HG03097 (cell line): ENCODE measurements at regions not wholly inside any gene's neighbourhood (a gene's known extent, or its start where the extent isn't known, plus 50 kb on each side); places are given as distances from the start of the nearest gene placed in this dataset.
"Not testable (repeated sequence)": the region's sequence is repeated elsewhere in the genome, so short reads cannot be mapped to it uniquely, and the experiment has no call there.

Experiments
- ATAC-seq: cut with Tn5 transposase; IDR thresholded peaks from one replicate; pipeline ENCODE4 v1.9.1; 2021; ENCODE audit not compliant: unreplicated experiment, low FRiP score

DNA sequence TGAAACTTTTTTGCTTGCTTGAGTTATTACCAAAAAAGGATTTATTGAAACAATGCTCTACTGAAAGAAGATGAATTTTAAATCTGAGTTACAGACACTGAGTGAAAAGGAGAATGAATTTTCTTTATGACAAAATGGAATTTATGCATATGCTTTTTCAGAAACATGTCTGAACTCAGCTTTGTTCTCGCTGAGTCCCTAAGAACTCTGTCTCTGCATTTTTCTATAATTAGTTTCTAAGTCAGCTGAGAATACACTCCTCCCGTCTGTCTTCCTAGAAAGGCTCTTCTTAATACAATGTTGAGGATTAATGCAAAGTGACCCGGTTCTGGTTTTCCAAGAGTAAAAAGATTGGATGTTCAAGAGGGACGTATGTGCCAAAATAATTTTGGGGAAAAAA is 463.5 kb downstream of the NKX6-1 start:
- ATAC-seq, result no peak

DNA sequence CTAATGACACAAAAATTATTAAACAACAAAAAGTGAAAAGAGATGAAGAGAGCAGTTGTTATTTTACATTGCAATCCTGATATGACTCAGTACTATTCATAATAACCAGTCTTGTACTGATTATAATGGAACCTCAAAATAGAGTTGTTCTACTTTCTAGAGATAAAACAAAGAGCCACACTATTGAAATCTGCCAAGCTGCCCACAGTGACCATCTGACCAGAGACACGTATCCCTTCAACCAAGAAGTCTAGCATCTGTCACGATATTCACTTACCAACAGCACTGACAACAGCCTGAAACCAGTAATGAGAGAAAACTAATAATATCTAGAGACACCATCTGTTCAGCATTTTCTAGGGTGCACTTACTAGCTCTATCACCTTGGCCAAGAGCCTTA is 466.7 kb downstream of the NKX6-1 start:
- peak; percentile 67 for ATAC-seq

DNA sequence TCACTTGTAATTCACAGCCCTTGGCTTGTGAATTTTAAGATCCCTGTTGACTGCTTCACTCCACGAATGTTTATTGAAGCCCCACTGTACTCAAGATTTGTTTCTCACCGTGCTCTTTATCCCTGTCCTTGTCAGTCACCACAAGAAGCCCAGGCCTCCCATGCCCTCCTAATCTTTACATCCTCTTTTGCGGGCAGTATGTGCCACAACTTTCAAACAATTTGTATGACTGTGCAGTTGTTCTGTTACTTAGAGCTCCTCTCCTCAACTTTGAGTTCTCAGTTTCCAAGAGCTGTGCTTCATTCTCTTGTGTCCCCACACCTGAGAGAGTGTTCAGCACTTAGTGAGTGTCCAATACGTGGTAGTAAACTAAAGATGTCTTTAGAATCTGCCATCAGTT is 467.7 kb downstream of the NKX6-1 start:
- ATAC-seq, result no peak

DNA sequence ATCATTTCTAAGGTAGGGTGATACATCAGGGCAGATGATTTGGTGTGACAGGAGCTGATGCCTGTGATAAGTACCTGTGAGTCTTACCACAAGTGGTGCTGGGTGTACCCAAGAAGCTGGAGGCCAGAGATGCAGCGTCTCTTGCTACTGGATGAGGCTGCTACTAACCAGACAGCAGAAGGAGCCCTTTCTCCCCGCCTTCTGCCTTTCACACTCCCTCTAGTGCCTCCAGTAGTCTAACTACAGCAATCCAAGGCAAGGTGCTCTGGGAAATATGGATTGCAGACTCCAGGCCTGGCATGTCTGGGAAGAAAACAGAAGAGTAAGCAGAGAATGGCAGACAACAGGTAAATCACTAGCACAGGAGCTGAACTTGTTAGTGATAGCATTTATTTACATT is 470.8 kb downstream of the NKX6-1 start:
- no peak for ATAC-seq

DNA sequence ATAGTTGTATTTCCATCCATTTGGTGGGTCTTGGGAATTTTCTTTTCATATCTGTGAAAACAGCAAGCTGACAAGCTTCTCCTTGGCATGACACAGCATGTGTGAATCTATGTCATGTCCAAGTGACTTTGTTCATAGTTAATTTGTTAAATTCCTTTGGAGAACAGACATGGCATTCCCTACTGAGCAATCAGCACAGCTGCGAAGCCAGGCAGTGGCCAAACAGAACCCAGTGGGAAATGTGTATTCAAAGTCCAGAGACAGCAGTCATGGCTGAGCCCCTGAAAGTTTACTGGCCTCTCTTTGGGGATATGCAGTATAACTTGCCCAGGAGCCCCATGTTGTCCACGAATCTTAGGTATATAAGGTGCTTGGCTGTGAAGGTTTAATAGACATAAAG is 474.7 kb downstream of the NKX6-1 start:
- ATAC-seq, result no peak

DNA sequence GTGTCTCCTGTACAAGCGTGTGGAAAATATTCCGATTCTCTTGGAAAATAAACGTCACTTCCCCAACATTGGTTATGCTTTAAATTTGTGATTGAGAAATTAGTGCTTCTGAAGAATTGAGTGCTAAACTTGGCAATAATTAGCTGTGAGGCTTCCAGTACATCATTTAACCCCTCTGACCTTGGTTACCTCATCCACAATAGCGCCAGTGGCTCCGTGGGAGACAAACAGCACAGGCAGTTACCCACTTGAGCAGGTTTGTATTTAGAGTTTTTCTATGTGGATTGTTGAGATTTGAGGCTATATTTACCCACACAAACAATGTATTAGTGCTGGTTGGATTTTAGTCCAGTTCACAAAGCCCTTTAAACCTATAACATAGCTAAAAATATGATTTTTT is 476.5 kb downstream of the NKX6-1 start:
- ATAC-seq, result no peak

DNA sequence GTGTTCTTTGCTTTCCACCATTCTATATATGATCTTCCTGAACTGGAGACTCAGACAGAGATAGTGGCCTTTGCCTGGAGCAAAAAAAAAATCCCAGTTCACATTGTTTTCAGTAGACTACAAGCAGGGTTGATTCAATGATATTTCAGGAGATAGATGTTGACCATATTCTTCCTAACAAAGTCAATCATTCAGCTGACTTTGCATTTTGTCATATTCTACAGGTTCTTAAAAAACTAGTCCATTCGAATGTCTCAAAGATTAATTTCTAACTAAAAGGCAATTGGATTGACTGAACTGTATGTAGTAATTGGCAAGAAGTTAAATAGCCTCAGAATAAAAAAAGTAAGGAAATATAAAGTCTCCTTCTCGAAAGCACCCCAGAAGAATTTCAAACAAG is 479.5 kb downstream of the NKX6-1 start:
- ATAC-seq, result no peak

DNA sequence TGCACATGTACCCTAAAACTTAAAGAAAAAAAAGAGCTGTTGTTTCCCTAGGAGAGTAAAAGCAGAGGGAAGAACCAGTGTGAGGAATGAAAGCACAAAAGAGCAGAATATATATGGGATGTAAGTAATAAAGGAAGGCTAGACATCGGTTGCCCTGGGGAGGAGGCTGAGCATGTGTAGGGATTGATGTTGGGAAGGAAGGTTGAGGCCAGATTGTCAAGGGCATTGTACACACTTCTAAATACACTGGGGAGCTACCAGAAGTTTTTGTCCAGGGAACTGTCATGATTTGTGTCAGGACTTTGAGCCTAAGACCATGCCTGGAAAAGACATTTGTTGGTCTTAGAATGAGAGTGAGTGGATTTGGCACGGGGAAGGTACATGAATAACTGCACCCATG is 467.1 kb downstream of the GPAT3 start:
- no peak for ATAC-seq

DNA sequence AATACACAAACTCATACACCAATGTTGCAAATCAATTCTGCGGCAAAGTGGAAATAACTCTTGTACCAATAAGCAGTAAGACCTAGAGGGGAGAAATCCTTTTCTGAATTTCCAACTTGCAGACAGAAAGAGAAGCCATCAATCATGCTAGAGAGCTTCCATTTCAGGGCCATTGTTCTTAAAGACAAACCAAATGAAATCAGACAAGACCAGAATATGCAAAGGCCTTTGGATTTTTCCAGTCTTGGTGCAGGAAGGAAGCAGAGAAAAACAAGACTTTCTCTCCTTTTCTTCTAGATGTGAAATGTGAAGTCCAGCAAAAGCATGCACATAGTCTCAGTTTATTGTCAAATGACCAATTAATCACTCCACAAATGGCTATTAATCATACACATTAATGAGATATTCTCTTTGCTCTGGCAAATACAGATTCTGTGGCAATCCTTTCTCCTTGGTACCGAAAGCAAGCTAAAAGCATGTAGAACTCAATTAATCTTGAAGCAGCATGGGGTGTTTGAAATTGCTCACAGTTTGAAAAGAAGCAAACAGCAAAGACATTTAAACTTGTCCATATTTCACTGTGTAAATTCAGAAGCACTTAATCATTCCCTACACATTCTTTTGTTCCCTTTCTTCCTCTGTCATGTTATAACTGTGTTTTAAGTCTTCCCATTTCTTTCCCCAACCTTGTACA is 466.1 kb downstream of the GPAT3 start:
- ATAC-seq, result no peak

DNA sequence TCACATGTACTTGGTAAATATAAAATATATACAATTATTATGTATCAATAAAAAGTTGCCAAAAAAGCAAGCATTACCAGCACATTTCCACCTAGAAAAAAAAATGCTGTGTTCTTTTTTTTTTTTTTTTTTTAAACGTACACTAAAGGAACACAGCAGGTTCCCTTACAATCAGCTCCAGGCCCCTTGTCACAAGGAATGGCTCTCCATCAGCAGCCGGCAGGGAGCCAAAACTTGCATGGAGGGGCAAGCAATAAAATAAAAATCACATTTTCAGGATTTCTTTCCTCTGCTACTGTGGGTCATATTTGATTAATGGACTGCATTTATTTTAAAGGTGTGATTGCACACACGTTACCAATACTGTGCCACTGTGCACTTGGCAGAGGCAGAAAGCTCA is 460.3 kb downstream of the GPAT3 start:
- no peak for ATAC-seq

DNA sequence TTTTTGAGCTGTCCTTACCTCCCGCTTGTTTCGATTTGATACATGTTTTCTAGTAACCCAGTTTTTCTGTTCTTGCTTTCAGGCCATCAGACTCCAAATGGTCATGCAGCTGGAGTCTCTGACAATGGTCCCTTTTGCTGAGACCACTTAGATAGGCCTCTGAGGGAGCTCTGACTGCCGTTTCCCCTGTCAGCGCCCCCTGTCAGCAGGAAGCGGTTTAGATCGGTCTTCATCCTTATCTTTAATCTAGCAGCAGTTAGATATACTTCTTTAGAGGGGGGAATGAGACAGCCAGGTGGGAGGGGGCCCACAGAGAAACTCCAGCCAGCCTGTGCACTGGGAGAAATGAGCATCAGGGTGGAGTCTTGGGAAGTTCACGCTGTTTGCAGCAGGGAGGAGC is 457.9 kb downstream of the GPAT3 start:
- ATAC-seq, result no peak

DNA sequence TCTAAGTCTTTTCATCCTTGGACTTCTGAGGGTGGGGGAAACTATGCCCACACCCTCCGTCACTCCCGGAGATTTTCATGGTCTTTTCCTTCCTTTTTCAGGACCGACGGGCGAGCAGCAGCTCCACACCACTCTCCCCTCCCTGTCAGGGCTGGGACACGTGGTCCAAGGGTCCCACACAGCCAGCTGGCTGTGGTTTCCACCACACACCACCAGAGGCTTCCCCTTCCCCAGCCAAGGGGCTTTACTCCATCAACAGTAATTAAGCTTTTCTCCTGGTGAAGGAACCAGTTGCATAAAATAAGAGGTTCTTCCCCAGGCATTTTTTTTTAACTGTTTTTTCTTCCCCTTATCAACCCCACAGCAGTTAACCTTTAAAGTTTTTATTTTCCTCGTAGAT is 453.9 kb downstream of the GPAT3 start:
- no peak for ATAC-seq

DNA sequence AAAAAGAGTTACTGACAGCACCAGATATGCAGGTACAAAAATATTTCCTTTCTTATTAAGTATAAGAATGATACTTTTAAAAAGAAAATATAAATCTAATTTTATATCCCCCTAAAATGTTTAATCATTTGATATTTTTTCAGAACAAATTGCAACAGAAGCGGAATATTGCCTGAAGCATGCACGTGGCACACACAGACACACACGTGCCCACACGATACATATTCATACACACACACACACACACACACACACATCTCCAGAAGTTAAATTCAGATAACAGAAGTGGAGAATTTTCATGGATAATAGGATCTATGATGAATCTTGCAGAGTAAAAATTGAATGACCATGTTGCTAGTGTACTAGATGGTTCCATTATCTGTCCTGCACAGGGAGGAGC is 445.2 kb downstream of the GPAT3 start:
- ATAC-seq, result no peak

DNA sequence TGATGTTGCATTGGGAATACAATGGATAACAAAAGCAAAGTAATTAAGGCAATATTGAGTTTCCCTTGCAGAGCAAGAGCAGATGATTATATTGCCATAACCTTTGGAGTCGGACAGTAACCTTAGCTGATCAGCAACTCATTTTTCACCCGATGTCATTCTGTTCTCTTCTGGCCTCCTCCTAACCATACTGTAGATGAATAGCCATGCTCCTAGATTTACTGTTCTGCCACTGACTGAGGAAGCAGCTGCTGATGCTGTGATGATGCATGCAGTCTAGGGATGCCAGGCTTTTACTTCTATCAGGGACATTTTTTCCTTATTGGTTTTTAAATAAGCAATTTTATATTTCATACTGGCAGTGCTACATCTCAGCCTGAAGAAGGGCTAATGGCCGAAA is 443.9 kb downstream of the GPAT3 start:
- ATAC-seq, result no peak

DNA sequence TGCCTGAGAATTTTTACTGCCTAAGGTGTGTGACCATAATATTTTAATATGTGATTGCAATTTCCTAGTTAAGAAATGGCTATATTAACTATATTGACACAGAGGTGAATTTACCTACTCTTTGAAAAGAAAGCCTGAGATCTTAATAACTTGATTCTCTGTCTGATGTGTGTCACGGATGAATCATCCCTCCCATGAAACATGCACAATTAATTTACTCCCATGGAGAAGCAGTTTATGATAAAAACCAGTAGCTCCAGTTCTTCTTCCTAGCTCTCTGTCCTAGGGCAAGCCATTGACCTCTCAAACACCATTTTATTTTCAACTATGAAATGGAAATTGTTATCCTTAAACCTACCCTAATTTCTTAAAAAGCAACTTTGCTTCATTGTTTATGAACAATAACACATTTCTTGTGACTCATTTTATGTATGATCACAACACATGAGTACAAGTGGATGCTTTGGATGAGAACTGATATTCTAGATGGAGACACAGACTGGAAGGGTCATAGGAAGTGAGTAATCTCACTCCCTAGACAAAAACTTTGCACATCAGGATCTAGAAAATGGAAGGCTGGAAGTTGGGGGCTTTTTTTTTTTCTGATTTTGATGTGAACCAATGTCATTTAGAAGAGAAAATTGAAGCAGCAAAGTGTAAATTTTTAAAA is 438.3 kb downstream of the GPAT3 start:
- no peak for ATAC-seq

DNA sequence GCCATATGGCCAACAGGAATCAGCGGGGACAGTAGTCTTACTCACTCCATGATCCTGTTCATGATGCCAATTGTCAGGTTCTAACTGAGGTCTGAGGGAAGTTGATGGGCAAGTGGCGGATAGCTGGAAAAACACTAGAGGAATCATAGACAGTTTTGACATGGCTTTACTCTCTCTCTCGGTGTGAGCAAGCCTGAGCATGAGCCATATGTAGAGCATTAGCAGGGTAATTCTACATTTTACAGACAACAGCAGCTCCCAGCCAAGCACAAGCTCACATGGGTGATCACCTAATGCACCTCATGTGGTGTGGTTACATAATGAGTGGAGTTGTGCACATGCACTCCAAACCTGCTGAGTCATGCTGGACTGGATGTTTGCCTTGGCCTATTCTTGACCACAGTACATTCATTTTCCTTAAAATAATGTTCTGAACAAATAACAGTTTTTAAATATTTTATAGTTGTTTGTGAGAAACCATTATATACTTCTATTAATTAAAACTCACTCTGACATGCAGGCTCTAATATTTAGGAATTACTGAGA is 429.2 kb downstream of the GPAT3 start:
- ATAC-seq, result no peak

DNA sequence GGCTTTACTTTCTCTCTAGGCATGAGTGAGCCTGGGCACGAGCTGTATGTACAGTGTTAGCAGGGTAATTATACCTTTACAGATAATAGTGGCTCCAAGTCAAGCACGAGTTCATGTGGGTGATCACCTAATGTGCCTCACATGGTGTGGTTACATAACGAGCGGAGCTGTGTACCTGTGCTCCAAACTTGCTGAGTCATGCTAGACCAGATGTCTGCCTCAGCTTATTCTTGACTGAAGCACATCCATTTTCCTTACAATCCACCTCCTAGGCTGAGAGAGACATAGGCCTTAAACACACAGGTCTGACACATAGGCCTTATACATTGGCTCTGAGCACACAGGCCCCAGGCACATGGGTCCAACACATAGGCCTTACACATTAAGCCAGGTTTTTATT is 426.6 kb downstream of the GPAT3 start:
- ATAC-seq, result no peak

DNA sequence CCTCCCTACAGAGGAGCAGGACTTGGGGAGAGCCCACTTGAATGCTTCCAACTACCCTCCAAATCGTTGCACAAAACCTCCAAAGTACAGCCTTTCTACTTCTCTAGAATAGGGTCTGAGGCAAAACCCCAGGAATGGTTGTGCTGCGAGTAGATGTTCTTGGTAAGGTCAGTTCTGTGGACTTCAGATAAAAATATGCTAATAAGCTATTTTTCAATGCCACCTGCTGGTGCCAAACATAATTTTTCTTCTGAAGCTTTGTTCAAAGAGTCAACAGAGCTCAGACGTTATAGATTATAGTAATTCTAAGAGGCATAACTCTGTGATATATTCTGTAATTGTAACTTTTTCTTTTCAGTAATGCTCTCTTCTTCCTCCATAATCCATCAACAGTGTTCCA is 425.7 kb downstream of the GPAT3 start:
- no peak for ATAC-seq

DNA sequence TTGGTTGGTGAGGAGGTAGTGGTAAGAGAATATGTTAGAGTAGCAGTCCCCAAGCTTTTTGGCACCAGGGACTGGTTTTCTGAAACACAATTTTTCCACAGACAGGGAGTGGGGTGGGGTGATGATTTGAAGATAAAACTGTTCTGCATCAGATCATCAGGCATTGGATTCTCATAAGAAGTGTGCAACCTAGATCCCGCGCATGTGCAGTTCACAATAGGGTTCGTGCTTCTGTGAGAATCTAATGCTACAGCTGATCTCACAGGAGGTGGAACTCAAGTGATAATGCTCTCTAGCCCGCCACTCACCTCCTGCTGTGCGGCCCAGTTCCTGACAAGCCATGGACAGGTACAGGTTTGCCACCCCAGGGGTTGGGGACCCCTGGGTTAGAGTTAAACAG is 423.3 kb downstream of the GPAT3 start:
- ATAC-seq, result no peak

DNA sequence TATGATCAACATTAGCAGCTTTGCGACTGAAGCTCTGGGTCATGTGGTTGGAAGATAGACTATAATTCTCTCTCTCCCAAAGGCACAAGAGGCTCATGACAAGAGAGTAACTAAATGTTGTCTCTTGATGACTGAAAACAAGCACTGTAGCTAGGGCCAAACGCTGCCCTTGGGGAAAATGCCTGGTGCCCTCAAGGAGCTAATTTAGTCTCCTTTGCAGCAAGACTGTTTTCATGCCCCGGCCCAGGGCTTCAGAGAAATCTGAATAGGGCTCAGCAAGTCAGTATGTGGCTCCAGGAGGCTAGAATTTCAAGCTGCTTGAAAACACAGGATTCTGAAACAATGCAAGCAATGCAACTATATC is 411.9 kb downstream of the GPAT3 start:
- ATAC-seq, result no peak

DNA sequence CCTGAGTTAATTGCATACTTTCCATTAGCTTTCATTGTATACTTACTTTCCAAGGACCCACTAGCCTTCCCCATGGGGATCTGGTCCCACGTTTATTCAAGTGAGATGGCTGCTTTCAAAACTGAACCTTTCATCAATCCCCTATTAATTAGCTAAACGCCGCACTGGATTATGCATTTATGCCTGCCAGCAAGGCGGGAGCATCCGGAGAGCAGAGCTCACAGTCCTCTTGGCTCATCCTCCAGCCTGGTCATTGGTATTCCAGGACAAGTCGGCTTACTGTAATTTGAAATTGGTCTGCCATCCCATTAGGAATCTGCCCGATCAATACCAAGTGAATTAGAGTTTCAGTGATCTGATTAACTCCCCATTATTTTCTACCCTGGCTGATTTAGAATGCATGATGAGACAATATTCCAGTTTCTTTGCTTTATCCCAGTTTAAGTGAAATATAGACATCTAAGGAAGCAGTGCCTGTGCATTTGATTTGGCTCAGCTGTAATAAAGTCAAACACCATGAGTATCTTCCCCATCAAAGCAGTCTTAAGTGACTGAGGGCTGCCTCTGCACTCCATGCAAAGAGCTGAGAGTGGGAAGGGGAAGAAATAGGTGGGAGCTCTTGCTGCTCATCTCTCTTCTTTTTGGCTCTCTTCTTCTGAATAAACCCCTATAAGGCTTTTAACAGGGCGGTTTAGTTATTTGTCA is 411.4 kb downstream of the GPAT3 start:
- ATAC-seq, result no peak

DNA sequence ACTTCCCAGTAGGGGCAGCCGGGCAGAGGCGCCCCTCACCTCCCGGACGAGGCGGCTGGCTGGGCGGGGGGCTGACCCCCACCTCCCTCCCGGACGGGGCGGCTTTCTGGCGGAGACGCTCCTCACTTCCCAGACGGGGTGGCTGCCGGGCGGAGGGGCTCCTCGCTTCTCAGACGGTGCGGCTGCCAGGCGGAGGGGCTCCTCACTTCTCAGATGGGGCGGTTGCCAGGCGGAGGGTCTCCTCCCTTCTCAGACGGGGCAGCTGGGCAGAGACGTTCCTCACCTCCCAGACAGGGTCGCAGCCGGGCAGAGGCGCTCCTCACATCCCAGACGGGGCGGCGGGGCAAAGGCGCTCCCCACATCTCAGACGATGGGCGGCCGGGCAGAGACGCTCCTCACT is 407.8 kb downstream of the GPAT3 start:
- not testable (repeated sequence) for ATAC-seq
